ENCODE measurements at regions not wholly inside any gene's neighbourhood (a gene's known extent, or its start where the extent isn't known, plus 50 kb on each side); places are given as distances from the start of the nearest gene placed in this dataset.

- ChIA-PET POLR2A (no interaction called here), CTCF (ENCODE audit: low intra/inter-chr PET ratio, low total read pairs) (no interaction called here)
- in situ Hi-C loops (cut with HindIII; ENCODE audit: extremely low pct_ligation_motif_present, low pct_unique_long_range_greater_than_20kb) (no loop called here), intact Hi-C loops (cut with micrococcal nuclease; ENCODE audit: unreplicated experiment) (no loop called here)
- Histone ChIP-seq H4K20me1 (ENCODE audit: insufficient read depth, low read length) (no peaks in the 10 kb centered on the region), H3K9ac (ENCODE audit: insufficient read depth, low read depth, low read length) (no peak overlapping the region), H3K79me2 (ENCODE audit: insufficient read depth, low read length) (no peaks in the 10 kb centered on the region), H2AFZ (ENCODE audit: low read length) (no peak overlapping the region), H3K4me1 (ENCODE audit: insufficient read depth, low read length) (no peaks in the 10 kb centered on the region), H3K36me3 (replicated peaks in 1 of 2; ENCODE audit: control insufficient read depth in 1 of 2, insufficient read depth in 2 of 2, low read length in 2 of 2) (no peaks in the 10 kb centered on the region), H3K4me2 (ENCODE audit: low read depth, low read length) (no peak overlapping the region), H3K27ac (ENCODE audit: extremely low read length, insufficient read depth, low read length) (no peak overlapping the region), H3K9me3 (ENCODE audit: low read length) (no peaks in the 10 kb centered on the region), H3K27me3 (ENCODE audit: control insufficient read depth in 1 of 2, insufficient read depth in 2 of 2, low read length in 2 of 2) (no peaks in the 10 kb centered on the region), H3K4me3 (replicated peaks in 1 of 3; ENCODE audit: insufficient read depth in 1 of 3, low read depth in 2 of 3, low read length in 3 of 3) (no peak overlapping the region)
- BruUV-seq (replicated peaks), result no TSS peak
- DNase-seq (ENCODE audit: low spot score), result no peak
- FAIRE-seq, result no peak
- WGBS (ENCODE audit: low lambda C conversion rate), result 30% methylated on average over 4 of the region's 4 CpGs
- no peak for ATAC-seq
- TF ChIP-seq CCDC6 (CRISPR knock-in tag; IDR thresholded peaks at IDR 0.05) (no peak), ELF1 (CRISPR knock-in tag; IDR thresholded peaks at IDR 0.05) (no peak), ZNF639 (CRISPR knock-in tag; conservative IDR thresholded peaks at IDR 0.05) (no peak), SIN3A (IDR thresholded peaks at IDR 0.05; ENCODE audit: borderline replicate concordance, low read depth, low read length) (no peak), PAF1 (CRISPR knock-in tag; IDR thresholded peaks at IDR 0.05) (no peak), ZNF580 (CRISPR knock-in tag; IDR thresholded peaks at IDR 0.05; ENCODE audit: borderline replicate concordance, low read depth) (no peak), ZNF619 (CRISPR knock-in tag; IDR thresholded peaks at IDR 0.05) (no peak), JUND (CRISPR knock-in tag; IDR thresholded peaks at IDR 0.05) (no peak), KIAA2018 (CRISPR knock-in tag; IDR thresholded peaks at IDR 0.05; ENCODE audit: borderline replicate concordance) (no peak), ZBTB43 (CRISPR knock-in tag; conservative IDR thresholded peaks at IDR 0.05) (no peak), TBP (CRISPR knock-in tag; IDR thresholded peaks at IDR 0.05) (no peak), ZNF703 (CRISPR knock-in tag; IDR thresholded peaks at IDR 0.05; ENCODE audit: borderline replicate concordance) (no peak)
Measured at GRCh38 chr3:177705976-177706823, 508.9 kb upstream of the TBL1XR1 start.
